GM21786 (cell line): ENCODE measurements at regions not wholly inside any gene's neighbourhood (a gene's known extent, or its start where the extent isn't known, plus 50 kb on each side); places are given as distances from the start of the nearest gene placed in this dataset.
"Not testable (repeated sequence)": the region's sequence is repeated elsewhere in the genome, so short reads cannot be mapped to it uniquely, and the experiment has no call there.

Experiments
- ATAC-seq: cut with Tn5 transposase; IDR thresholded peaks from one replicate; pipeline ENCODE4 v1.9.1; 2021; ENCODE audit not compliant: unreplicated experiment

- no peak for ATAC-seq
Measured at GRCh38 chr11:11718511-11718910, 96.7 kb upstream of the GALNT18 start.

- ATAC-seq, result no peak
Measured at GRCh38 chr11:11717064-11717725, 95.4 kb upstream of the GALNT18 start.

GRCh38 chr11:11715075-11715474, 93.3 kb upstream of the GALNT18 start:
- not testable (repeated sequence) for ATAC-seq

- no peak for ATAC-seq
Measured at GRCh38 chr11:11710556-11710955, 88.8 kb upstream of the GALNT18 start.

GRCh38 chr11:11709447-11710239, 87.8 kb upstream of the GALNT18 start:
- no peak for ATAC-seq

GRCh38 chr11:11708256-11708655, 86.5 kb upstream of the GALNT18 start:
- ATAC-seq, result no peak

- no peak for ATAC-seq
Measured at GRCh38 chr11:11706028-11706427, 84.2 kb upstream of the GALNT18 start.

GRCh38 chr11:11703885-11704284, 82.1 kb upstream of the GALNT18 start:
- no peak for ATAC-seq

- no peak for ATAC-seq
Measured at GRCh38 chr11:11701070-11701469, 79.3 kb upstream of the GALNT18 start.

- ATAC-seq, result no peak
Measured at GRCh38 chr11:11697796-11698195, 76.0 kb upstream of the GALNT18 start.

GRCh38 chr11:11691296-11692151, 69.7 kb upstream of the GALNT18 start:
- no peak for ATAC-seq

GRCh38 chr11:11681536-11681935, 59.7 kb upstream of the GALNT18 start:
- no peak for ATAC-seq

- ATAC-seq, result no peak
Measured at GRCh38 chr11:11677672-11678356, 56.0 kb upstream of the GALNT18 start.

- no peak for ATAC-seq
Measured at GRCh38 chr11:11675671-11676181, 53.9 kb upstream of the GALNT18 start.

- ATAC-seq, result no peak
Measured at GRCh38 chr11:11672789-11673188, 51.0 kb upstream of the GALNT18 start.

- no peak for ATAC-seq
Measured at GRCh38 chr11:11672101-11672500, 50.3 kb upstream of the GALNT18 start.
